HG03066 (cell line): ENCODE measurements at regions not wholly inside any gene's neighbourhood (a gene's known extent, or its start where the extent isn't known, plus 50 kb on each side); places are given as distances from the start of the nearest gene placed in this dataset.

Experiments used
- ATAC-seq: cut with Tn5 transposase; IDR thresholded peaks from one replicate; pipeline ENCODE4 v1.9.1; 2021; ENCODE audit warnings: low read depth; ENCODE audit not compliant: unreplicated experiment

DNA sequence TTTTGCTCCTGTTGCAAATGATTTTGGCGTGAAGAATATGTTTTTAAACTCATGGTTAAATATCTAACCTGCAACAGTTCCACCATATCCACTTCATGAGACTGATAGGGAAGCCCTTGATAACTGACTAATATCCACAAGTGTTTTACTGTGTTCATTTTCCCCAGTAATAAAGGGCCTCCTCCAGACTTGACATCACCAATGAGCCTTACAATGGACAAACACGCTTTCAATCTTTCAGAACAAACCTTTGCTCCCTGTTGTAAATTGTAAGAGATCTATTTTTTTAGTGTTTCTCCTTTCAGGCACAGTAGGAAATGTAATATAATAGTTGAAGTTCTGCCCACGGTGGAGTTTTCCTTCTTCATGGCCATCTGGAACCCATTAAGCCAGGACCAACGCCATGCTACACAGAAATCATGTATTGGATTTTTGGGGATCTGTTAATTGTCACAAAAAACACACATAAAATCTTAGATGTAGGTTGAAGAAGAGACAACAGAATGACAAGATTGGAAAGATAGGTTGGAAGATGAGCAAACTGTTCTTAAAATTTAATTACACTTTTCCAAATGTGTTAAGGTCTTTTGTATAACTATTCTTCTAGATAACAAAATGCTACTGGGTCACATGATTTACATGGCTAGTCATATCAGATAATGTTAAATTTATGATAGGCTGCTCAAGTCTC is 1030.1 kb downstream of the FSTL5 start:
- ATAC-seq = no peak

DNA sequence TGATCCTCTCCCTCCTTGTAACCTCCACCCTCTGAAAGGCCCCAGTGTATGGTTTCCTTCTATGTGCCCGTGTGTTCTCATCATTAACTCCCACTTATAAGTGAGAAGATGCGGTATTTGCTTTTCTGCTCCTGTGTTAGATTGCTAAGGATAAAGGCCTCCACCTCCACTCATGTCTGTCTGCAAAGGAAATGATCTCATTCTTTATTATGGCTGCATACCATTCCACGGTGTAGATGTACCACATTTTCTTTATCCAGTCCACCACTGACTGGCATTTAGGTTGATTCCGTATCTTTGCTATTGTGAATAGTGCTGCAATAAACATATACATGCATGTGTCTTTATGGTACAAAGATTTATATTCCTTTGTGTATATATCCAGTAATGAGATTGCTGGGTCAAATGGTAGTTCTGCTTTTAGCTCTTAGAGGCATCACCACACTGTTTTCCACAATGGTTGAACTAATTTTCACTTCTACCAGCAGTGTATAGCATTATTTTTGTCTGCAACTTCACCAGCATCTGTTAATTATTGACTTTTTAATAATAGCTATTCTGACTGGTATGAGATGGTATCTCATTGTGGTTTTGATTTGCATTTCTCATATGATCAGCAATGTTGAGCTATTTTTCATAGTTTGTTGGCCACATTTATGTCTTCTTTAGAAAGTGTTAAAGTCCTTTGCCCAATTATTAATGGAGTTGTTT is 1030.9 kb downstream of the FSTL5 start:
- ATAC-seq = peak; percentile 80

DNA sequence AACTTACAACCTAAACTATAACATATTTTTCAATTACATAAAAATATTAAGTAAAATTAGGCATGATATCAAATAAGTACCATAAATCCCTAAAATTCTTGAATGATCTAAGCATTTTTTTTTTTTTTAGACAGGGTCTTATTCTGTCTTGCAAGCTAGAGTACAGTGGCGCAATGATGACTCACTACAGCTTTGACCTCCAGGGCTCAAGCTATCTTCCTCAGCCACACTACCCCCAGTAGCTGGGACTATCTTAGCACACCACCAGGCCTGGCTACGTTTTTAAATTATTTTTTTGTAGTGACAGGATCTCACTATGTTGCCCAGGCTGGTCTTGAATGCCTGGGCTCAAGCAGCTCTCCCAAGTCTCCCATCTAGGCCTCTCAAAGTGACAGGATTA is 1042.3 kb downstream of the FSTL5 start:
- ATAC-seq = no peak

DNA sequence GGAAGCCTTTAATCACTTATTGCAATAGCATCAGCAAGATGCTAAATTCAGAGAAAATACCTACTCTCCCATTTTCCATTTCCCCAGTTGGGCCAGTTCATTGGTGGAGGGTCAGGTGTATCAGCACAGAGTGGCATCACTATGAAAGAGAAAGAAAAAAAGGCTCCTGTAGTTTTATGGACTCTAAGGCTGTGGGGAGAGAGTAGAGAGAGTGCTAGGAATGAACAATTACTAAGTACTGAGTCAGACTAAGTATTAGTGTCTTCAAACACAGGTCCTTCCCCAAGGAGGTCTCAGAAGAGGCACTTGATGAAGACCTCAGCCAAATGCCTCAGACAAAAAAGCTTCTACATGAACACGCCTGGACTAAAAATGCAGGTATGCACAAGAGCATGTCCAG is 1061.9 kb downstream of the FSTL5 start:
- no peak for ATAC-seq

DNA sequence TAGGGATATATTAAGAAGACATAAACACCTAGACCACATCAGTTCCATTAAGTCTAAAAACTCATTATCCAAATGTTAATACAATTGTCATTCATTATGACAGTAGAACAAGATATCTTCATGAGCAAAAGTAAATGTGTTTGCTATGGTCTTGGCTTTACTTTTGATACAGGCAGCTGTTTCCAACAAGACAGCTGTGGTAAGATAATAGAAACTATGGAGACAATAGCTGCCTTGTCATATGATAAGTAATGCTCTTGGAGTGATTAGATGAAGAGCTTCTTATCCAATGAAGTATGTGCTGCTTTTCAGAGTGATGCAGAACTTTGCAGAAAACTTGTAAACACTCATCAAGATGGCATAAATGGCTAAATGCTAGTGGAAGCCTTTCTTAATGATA is 1066.0 kb downstream of the FSTL5 start:
- no peak for ATAC-seq

DNA sequence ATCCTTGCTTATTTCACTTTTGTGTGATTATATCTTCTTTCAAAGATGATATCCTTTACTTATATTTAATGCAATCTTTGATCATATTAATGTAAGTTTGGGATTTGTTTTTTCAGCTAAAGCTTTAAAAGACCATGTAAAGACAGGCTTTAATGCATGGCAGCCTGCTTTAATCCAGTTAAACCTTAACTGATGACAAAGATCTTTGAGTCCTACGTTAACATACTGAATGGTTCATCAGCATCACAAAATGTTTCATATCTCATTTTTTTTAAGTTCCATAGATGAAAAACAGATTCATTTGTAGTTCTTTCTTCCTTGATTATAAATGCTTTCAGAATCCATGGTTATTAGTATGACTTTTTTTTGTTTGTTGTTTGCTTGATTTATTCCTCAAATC is 1102.8 kb downstream of the FSTL5 start:
- ATAC-seq = no peak
